ENCODE measurements at regions not wholly inside any gene's neighbourhood (a gene's known extent, or its start where the extent isn't known, plus 50 kb on each side); places are given as distances from the start of the nearest gene placed in this dataset.

DNA sequence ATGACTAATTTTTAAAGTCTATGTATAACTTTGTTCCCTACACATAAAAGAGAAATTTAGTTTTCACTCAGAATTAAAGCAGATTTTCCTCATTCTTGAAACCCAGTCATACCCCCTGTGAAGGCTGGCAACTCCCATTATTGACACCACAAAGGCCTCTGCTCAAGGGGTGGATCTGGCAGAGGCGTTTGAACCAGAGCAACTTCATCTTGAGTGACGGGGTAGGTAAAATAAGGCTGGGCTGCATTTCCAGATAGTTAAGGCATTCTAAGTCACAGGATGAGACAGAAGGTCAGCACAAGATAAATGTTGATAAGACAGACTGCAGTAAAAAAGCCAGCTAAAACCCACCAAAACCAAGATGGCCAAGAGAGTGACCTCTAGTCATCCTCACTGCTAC, 177.2 kb upstream of the OR13F1 start:
- TF ChIP-seq, protein P1, sequence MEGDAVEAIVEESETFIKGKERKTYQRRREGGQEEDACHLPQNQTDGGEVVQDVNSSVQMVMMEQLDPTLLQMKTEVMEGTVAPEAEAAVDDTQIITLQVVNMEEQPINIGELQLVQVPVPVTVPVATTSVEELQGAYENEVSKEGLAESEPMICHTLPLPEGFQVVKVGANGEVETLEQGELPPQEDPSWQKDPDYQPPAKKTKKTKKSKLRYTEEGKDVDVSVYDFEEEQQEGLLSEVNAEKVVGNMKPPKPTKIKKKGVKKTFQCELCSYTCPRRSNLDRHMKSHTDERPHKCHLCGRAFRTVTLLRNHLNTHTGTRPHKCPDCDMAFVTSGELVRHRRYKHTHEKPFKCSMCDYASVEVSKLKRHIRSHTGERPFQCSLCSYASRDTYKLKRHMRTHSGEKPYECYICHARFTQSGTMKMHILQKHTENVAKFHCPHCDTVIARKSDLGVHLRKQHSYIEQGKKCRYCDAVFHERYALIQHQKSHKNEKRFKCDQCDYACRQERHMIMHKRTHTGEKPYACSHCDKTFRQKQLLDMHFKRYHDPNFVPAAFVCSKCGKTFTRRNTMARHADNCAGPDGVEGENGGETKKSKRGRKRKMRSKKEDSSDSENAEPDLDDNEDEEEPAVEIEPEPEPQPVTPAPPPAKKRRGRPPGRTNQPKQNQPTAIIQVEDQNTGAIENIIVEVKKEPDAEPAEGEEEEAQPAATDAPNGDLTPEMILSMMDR (IDR thresholded peaks at IDR 0.05; ENCODE audit: low read depth, low read length, missing control alignments): no peak
- no peak for DNase-seq (ENCODE audit: low read depth)
- in situ Hi-C loops (cut with HindIII; ENCODE audit: low sequenced_read_pairs): no loop called here
- no peak overlapping the region for H3K4me3 ChIP-seq (ENCODE audit: low read depth, low read length)

DNA sequence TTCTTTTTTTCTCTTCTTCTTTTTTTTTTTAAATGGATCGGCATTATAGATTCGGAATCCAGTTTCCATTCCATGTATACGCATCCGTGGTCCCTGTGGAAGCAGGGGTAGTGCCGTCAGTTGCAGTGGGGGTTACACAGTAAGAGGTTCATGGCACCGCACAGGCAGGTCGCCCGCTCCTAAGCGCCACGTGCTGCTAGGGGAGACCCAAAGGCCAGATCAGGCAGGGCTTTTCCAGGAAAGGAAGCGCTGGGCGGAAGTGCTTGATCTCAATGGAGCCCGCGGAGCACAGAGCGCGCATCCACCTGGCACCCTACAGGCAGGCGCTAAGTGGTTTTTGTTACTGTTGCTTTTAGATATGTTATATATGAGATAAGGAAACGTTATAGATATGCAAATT, 174.8 kb upstream of the OR13F1 start:
- in situ Hi-C loops (cut with HindIII; ENCODE audit: low sequenced_read_pairs): no loop called here
- no peak for DNase-seq (ENCODE audit: low read depth)
- TF ChIP-seq, protein P1 (IDR thresholded peaks at IDR 0.05; ENCODE audit: low read depth, low read length, missing control alignments): no peak
- no peak overlapping the region for H3K4me3 ChIP-seq (ENCODE audit: low read depth, low read length)

DNA sequence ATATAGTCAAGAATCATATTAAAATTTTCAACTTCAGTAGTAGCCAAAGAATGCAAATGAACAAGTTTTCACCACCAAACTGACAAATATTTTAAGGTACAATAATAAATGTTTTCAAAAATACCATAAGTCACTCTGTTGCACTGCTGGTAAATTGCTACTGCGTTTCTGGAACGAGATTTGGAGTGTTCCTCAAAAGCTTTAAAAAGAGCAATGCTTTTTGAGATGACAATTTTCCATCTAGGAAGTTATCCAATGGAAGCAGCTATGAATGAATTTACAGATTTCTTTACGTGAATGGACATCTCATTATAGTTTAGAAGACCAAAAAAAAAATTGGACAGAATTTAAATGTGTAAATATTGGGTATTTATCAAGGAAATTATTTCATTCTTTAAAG, 173.2 kb upstream of the OR13F1 start:
- DNase-seq (ENCODE audit: low read depth): no peak
- in situ Hi-C loops (cut with HindIII; ENCODE audit: low sequenced_read_pairs): no loop called here
- no peak overlapping the region for H3K4me3 ChIP-seq (ENCODE audit: low read depth, low read length)
- TF ChIP-seq, protein P1 (IDR thresholded peaks at IDR 0.05; ENCODE audit: low read depth, low read length, missing control alignments): no peak

DNA sequence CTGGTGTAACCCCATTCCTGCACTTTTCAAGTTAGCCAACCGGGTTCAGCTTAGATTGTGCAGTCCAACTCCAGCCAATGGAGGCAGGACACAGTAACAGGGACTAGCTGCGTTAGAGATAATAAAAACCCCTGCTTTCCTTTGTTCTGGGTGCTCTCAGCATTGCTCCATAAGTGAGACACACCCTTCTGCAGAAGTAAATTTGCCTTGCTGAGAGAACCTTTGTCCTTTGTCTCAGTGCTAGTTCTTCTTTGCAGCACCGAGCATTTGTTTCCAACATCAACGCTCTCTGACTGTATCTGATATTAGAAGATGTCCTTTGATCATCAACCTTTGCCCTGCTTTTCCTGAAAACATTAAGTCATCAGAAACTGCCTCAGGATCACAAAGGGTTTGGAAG, 169.5 kb upstream of the OR13F1 start:
- no peak for DNase-seq (ENCODE audit: low read depth)
- no peak overlapping the region for H3K4me3 ChIP-seq (ENCODE audit: low read depth, low read length)
- in situ Hi-C loops (cut with HindIII; ENCODE audit: low sequenced_read_pairs): no loop called here
- TF ChIP-seq, protein P1 (IDR thresholded peaks at IDR 0.05; ENCODE audit: low read depth, low read length, missing control alignments): no peak

DNA sequence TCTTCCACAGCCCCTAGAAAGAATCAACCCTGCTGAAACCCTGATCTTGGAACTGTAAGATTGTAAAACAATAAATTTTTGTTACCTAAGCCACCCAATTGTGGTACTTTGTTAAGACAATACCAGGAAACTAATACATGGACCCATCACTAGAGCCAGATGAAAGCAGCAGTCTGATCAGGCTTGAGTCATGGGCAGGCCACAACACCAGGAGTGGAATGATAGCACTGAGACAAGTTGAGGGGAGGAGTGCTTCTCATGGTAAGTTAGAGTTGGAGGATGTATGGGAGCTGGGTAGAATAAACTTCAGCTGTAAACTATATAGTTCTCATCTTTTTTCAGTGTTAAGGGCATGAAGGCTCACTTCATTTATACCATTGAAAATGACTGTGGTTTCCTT, 164.4 kb upstream of the OR13F1 start:
- TF ChIP-seq, protein P1 (IDR thresholded peaks at IDR 0.05; ENCODE audit: low read depth, low read length, missing control alignments): no peak
- in situ Hi-C loops (cut with HindIII; ENCODE audit: low sequenced_read_pairs): no loop called here
- no peak for DNase-seq (ENCODE audit: low read depth)
- H3K4me3 ChIP-seq (ENCODE audit: low read depth, low read length): no peak overlapping the region

DNA sequence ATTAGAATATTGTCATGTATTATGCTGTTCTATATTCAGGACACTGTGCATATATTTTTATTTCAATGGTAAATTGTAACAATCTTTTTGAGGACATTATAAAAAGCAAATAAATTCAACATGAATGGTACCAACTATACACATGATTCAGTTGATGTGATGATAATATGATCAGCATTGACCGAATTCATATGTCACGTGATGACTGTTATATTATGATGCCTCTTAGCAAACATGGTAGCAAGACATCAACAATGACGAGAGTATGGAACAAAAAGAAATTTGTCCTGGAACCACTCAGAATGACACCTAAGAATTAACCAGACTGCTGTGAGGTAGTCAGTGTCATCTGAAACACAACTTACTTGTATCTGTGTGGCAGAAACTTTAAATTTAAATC, 161.5 kb upstream of the OR13F1 start:
- H3K4me3 ChIP-seq (ENCODE audit: low read depth, low read length): no peak overlapping the region
- TF ChIP-seq, protein P1 (IDR thresholded peaks at IDR 0.05; ENCODE audit: low read depth, low read length, missing control alignments): no peak
- in situ Hi-C loops (cut with HindIII; ENCODE audit: low sequenced_read_pairs): no loop called here
- no peak for DNase-seq (ENCODE audit: low read depth)

DNA sequence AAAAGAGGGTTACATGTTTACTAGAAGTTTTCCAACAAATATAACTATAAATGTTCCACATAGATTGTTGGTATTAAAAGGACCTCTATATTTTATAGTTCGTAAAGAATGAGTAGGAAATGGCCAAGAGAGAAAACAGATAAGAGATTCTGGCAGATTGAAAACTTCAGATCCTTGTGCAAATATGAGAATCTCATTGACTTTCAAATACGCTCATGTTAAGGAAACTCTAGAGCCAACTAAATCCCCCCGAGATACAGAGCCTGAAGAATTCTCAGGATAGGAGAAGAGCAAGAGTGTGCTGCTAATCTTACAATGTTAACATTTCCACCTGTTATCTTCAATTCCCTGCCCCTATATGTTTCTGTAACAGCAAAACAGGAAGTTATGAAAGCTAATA, 159.0 kb upstream of the OR13F1 start:
- DNase-seq (ENCODE audit: low read depth): no peak
- H3K4me3 ChIP-seq (ENCODE audit: low read depth, low read length): no peak overlapping the region
- TF ChIP-seq, protein P1 (IDR thresholded peaks at IDR 0.05; ENCODE audit: low read depth, low read length, missing control alignments): no peak
- in situ Hi-C loops (cut with HindIII; ENCODE audit: low sequenced_read_pairs): no loop called here
